Ishikawa (cell line): ENCODE measurements at regions not wholly inside any gene's neighbourhood (a gene's known extent, or its start where the extent isn't known, plus 50 kb on each side); places are given as distances from the start of the nearest gene placed in this dataset.

ENCODE experiments used
- EGR1 ChIP-seq: IDR thresholded peaks from 2 replicates; pipeline ENCODE4 v1.6.1; 2012
- FOXM1 ChIP-seq: IDR thresholded peaks from 2 replicates; pipeline ENCODE4 v1.6.1; 2012; ENCODE audit warnings: low read depth, borderline replicate concordance
- NFIC ChIP-seq: IDR thresholded peaks from 2 replicates; pipeline ENCODE4 v1.6.1; 2012
- RAD21 ChIP-seq: IDR thresholded peaks from 2 replicates; pipeline ENCODE4 v1.6.1; 2012; ENCODE audit warnings: low read depth
- TAF1 ChIP-seq: IDR thresholded peaks from 2 replicates; pipeline ENCODE4 v1.6.1; 2012; ENCODE audit warnings: low read depth, mild to moderate bottlenecking
- TF ChIP-seq, protein P1 (sequence below): IDR thresholded peaks from 2 replicates; pipeline ENCODE4 v1.6.1; 2012

DNA sequence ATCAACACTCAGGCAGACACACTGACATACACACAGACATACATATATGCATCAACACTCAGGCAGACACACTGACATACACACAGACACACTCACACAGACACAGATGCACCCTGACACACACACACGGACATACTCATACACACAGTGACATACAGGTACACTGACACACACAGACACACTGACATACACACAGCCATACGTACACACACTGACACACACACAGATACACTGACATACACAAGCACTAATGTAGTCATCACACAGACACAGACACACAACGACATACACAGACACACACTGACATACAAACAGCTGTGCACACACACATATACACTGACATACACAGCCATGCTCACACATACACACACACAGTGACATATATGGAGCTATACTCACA is 131.0 kb upstream of the CSF3R start:
- TF ChIP-seq RAD21 (no peak), TAF1 (no peak), EGR1 (no peak), FOXM1 (no peak), NFIC (no peak)
- TF ChIP-seq, protein P1, sequence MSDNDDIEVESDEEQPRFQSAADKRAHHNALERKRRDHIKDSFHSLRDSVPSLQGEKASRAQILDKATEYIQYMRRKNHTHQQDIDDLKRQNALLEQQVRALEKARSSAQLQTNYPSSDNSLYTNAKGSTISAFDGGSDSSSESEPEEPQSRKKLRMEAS, result no peak
